PC-3 (cell line): ENCODE measurements at regions not wholly inside any gene's neighbourhood (a gene's known extent, or its start where the extent isn't known, plus 50 kb on each side); places are given as distances from the start of the nearest gene placed in this dataset.

ENCODE experiments used
- EZH2 ChIP-seq: fragments of 300-600 bp; sonication (generic); IDR thresholded peaks from one replicate; pipeline ENCODE4 v1.6.1; 2017; ENCODE audit warnings: antibody characterized with exemption, mild to moderate bottlenecking, low read length; ENCODE audit not compliant: unreplicated experiment
- EZH2phosphoT487 ChIP-seq: fragments of 300-600 bp; sonication (generic); IDR thresholded peaks from 2 replicates; pipeline ENCODE4 v1.6.1; 2018; ENCODE audit warnings: mild to moderate bottlenecking, antibody characterized with exemption, low read length, borderline replicate concordance
- TF ChIP-seq, protein P1 (sequence below): fragments of 300-600 bp; sonication (generic); conservative IDR thresholded peaks from 2 replicates; pipeline ENCODE4 v1.5.1; 2017; ENCODE audit warnings: antibody characterized with exemption, low read depth, mild to moderate bottlenecking, low read length

GRCh38 chr15:24880663-24881062 is 74.1 kb upstream of the SNRPN start:
- TF ChIP-seq, protein P1, sequence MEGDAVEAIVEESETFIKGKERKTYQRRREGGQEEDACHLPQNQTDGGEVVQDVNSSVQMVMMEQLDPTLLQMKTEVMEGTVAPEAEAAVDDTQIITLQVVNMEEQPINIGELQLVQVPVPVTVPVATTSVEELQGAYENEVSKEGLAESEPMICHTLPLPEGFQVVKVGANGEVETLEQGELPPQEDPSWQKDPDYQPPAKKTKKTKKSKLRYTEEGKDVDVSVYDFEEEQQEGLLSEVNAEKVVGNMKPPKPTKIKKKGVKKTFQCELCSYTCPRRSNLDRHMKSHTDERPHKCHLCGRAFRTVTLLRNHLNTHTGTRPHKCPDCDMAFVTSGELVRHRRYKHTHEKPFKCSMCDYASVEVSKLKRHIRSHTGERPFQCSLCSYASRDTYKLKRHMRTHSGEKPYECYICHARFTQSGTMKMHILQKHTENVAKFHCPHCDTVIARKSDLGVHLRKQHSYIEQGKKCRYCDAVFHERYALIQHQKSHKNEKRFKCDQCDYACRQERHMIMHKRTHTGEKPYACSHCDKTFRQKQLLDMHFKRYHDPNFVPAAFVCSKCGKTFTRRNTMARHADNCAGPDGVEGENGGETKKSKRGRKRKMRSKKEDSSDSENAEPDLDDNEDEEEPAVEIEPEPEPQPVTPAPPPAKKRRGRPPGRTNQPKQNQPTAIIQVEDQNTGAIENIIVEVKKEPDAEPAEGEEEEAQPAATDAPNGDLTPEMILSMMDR, result no peak
- TF ChIP-seq EZH2, result no peak
- TF ChIP-seq EZH2phosphoT487, result no peak
